ENCODE measurements at regions not wholly inside any gene's neighbourhood (a gene's known extent, or its start where the extent isn't known, plus 50 kb on each side); places are given as distances from the start of the nearest gene placed in this dataset.

DNA sequence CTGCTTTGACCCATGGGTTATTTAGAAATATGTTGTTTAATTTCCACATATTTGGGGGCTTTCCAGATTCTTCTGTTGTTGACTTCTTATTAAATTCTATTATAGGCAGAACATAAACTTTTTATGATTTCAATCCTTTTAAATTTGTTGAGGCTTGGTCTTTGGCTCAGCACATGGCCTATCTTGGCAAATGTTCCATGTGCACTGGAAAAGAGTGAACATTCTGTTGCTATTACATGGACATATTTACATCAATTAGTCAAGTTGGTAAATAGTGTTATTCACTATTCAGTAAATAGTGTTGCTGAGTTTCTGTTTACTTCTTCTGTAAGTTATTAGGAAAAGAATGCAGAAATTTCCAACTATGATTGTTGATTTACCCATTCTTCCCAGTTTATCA, 75.4 kb downstream of the ETS2 start:
- no peak overlapping the region for H2BK120ac ChIP-seq (ENCODE audit: low read depth, low read length)
- no peak overlapping the region for H4K91ac ChIP-seq (ENCODE audit: insufficient read depth, low read depth, low read length)
- TF ChIP-seq MAFK (IDR thresholded peaks at IDR 0.05; ENCODE audit: low read depth, low read length) (no peak), SMC3 (IDR thresholded peaks at IDR 0.05; ENCODE audit: low read depth, low read length) (no peak), MXI1 (IDR thresholded peaks at IDR 0.05; ENCODE audit: borderline replicate concordance, low read depth, low read length) (no peak), POLR2A (IDR thresholded peaks at IDR 0.05; ENCODE audit: low read depth, low read length) (no peak), CEBPB (IDR thresholded peaks at IDR 0.05; ENCODE audit: low read depth, low read length) (no peak), NFE2L2 (IDR thresholded peaks at IDR 0.05; ENCODE audit: low read depth, low read length) (no peak), RAD21 (IDR thresholded peaks at IDR 0.05; ENCODE audit: low read length) (no peak)
- TF ChIP-seq, protein P1, sequence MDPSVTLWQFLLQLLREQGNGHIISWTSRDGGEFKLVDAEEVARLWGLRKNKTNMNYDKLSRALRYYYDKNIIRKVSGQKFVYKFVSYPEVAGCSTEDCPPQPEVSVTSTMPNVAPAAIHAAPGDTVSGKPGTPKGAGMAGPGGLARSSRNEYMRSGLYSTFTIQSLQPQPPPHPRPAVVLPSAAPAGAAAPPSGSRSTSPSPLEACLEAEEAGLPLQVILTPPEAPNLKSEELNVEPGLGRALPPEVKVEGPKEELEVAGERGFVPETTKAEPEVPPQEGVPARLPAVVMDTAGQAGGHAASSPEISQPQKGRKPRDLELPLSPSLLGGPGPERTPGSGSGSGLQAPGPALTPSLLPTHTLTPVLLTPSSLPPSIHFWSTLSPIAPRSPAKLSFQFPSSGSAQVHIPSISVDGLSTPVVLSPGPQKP (IDR thresholded peaks at IDR 0.05; ENCODE audit: borderline replicate concordance, low read depth, low read length): no peak
- TF ChIP-seq, protein P2, sequence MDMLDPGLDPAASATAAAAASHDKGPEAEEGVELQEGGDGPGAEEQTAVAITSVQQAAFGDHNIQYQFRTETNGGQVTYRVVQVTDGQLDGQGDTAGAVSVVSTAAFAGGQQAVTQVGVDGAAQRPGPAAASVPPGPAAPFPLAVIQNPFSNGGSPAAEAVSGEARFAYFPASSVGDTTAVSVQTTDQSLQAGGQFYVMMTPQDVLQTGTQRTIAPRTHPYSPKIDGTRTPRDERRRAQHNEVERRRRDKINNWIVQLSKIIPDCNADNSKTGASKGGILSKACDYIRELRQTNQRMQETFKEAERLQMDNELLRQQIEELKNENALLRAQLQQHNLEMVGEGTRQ (IDR thresholded peaks at IDR 0.05; ENCODE audit: low read depth, low read length): no peak
- H3K9me3 ChIP-seq (ENCODE audit: control insufficient read depth, insufficient read depth, low read length): peaks cover 4% of the 10 kb centered on the region
- dilution Hi-C loops (cut with HindIII; ENCODE audit: low sequenced_read_pairs, unreplicated experiment): no loop called here
- H3K27ac ChIP-seq (ENCODE audit: insufficient read depth, low read length): no peak overlapping the region
- no peak overlapping the region for H2BK5ac ChIP-seq (ENCODE audit: low read depth, low read length, poor library complexity, severe bottlenecking)
- H3K4me3 ChIP-seq (ENCODE audit: insufficient read depth, low read depth, low read length): no peak overlapping the region
- in situ Hi-C loops (cut with MboI; ENCODE audit: low sequenced_read_pairs): no loop called here
- no peak for DNase-seq
- H3K18ac ChIP-seq (ENCODE audit: low read depth, low read length): no peak overlapping the region
- 0 out of 2 replicates have a peak, but pooled peaks cover 1% of the 10 kb centered on the region for H3K4me1 ChIP-seq (ENCODE audit: control insufficient read depth, insufficient read depth, low read length)
- no peak overlapping the region for H3K4ac ChIP-seq (ENCODE audit: low read depth, low read length)
- no peak overlapping the region for H4K8ac ChIP-seq (ENCODE audit: low read depth in 2 of 2, low read length in 2 of 2)
- BruUV-seq (replicated peaks): no TSS peak
- no peak overlapping the region for H3K9ac ChIP-seq (ENCODE audit: low read depth, low read length)
- H2AFZ ChIP-seq (replicated peaks; ENCODE audit: low read length, poor library complexity): no peak overlapping the region
- no peak overlapping the region for H3K4me2 ChIP-seq (ENCODE audit: low read depth, low read length)
- no peaks in the 10 kb centered on the region for H4K20me1 ChIP-seq (ENCODE audit: insufficient read depth, low read length)
- H3K79me1 ChIP-seq (ENCODE audit: low read depth in 1 of 2, low read length in 2 of 2): no peaks in the 10 kb centered on the region
- no peaks in the 10 kb centered on the region; the same call in 1 of the 2 replicates for H3K27me3 ChIP-seq (ENCODE audit: control insufficient read depth, insufficient read depth, low read length)
- intact Hi-C loops (cut with micrococcal nuclease): no loop called here
- no peaks in the 10 kb centered on the region for H3K36me3 ChIP-seq (ENCODE audit: control insufficient read depth, insufficient read depth, low read length)
- no peaks in the 10 kb centered on the region for H3K9me1 ChIP-seq (ENCODE audit: insufficient read depth, low read length)
- no peak overlapping the region for H3K14ac ChIP-seq (replicated peaks; ENCODE audit: low read depth, low read length)
- no peak overlapping the region for H2BK15ac ChIP-seq (ENCODE audit: low read depth, low read length)
- H4K5ac ChIP-seq (ENCODE audit: low read depth, low read length): no peak overlapping the region
- CTCF ChIA-PET: no interaction called here
- no peak overlapping the region for H2AK5ac ChIP-seq (ENCODE audit: low read depth, low read length)
- H2BK20ac ChIP-seq (ENCODE audit: low read depth, low read length): no peak overlapping the region
- no peak overlapping the region for H3K23ac ChIP-seq (ENCODE audit: low read depth, low read length)
- no peak for ATAC-seq (ENCODE audit: low read depth)
- POLR2A ChIA-PET (ENCODE audit: unreplicated experiment): no interaction called here
- H2AK9ac ChIP-seq (replicated peaks; ENCODE audit: low read depth, low read length, poor library complexity): no peak overlapping the region
- H3K56ac ChIP-seq (ENCODE audit: extremely low read depth, insufficient read depth, low read length): no peak overlapping the region
